WI38 (cell line): ENCODE measurements at regions not wholly inside any gene's neighbourhood (a gene's known extent, or its start where the extent isn't known, plus 50 kb on each side); places are given as distances from the start of the nearest gene placed in this dataset.

Experiments
- H3K4me3 ChIP-seq: 2 replicates; pipeline ENCODE4 v1.5.1; 2011; ENCODE audit warnings: low read depth, mild to moderate bottlenecking, control low read depth, low read length
- TF ChIP-seq, protein P1 (sequence below): IDR thresholded peaks from 2 replicates; pipeline ENCODE4 v1.5.1; 2012; ENCODE audit warnings: low read depth, mild to moderate bottlenecking, control low read depth, low read length

DNA sequence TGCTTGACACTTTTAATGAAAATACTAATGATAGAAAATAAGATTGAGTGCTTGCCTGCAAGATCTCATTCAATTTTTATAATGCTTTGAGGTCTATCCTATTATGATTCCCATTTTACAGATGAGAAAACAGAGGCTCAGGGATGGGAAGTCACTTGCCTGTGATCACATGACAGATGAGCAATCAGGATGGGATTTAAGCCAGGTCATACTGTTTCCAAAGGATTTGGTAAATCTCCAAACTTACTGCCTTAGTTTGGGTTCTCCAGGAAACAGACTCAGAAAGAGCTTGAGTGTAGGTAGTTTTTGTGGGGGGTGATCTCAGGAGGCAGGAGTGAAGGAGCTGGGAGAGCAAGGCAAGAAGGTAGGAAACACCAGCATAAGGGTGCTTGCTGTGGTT, 456.3 kb downstream of the MAFB start:
- H3K4me3 ChIP-seq: no peak overlapping the region
- TF ChIP-seq, protein P1, sequence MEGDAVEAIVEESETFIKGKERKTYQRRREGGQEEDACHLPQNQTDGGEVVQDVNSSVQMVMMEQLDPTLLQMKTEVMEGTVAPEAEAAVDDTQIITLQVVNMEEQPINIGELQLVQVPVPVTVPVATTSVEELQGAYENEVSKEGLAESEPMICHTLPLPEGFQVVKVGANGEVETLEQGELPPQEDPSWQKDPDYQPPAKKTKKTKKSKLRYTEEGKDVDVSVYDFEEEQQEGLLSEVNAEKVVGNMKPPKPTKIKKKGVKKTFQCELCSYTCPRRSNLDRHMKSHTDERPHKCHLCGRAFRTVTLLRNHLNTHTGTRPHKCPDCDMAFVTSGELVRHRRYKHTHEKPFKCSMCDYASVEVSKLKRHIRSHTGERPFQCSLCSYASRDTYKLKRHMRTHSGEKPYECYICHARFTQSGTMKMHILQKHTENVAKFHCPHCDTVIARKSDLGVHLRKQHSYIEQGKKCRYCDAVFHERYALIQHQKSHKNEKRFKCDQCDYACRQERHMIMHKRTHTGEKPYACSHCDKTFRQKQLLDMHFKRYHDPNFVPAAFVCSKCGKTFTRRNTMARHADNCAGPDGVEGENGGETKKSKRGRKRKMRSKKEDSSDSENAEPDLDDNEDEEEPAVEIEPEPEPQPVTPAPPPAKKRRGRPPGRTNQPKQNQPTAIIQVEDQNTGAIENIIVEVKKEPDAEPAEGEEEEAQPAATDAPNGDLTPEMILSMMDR: no peak

DNA sequence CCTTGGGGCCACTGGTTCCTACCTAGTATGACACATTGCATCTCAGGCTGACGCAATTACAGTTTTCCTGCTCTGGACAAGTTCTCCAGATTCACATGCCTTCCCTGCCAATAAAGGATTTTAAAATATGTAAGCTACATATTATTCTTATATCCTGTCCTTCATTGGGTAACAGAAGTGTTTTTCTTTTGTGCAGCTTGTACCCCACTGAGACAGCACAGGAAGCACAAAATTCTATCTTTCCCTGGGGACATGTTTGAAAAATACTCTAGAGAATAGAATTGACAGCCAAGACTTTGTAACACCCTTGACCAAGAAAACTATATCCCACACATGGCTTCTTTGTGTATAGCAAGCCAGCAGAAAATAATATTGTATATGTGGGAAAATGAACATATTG, 456.8 kb downstream of the MAFB start:
- TF ChIP-seq, protein P1: no peak
- H3K4me3 ChIP-seq: no peak overlapping the region

DNA sequence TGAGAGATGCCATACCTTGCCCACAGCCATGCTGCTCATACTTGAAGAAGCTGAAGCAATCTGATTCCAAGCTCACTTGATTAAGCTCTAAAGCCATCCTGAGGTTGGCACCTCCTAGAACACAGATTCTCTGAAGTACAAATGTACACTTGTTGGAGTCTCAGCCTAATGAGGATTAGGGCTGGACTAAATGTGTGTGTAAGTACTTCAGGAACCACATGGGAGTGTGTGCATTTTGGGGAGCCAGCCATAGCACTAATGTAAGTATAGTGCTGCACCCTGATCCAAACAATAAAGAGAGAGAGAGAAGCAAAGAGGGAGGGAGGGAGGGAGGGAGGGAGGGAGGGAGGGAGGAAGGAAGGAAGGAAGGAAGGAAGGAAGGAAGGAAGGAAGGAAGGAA, 458.6 kb downstream of the MAFB start:
- H3K4me3 ChIP-seq: no peak overlapping the region
- TF ChIP-seq, protein P1: no peak

DNA sequence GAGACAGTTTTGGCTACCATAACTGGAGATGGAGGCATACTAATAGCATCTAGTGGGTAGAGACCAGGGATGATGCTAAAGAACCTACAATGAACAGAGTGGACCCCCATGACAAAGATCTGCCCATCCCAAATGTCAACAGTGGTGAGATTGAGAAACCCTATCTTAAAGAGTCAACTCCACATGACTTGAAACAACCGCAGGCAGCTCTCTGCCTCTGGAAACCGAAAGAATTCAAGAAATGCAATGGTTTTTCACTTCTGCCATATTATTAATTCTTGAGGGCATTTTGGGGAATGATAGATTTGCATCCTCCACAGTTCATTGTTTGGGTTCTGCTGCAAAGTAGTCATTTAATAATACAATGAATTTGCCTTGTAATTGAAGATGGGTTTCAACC, 463.4 kb downstream of the MAFB start:
- H3K4me3 ChIP-seq: no peak overlapping the region
- TF ChIP-seq, protein P1: no peak

DNA sequence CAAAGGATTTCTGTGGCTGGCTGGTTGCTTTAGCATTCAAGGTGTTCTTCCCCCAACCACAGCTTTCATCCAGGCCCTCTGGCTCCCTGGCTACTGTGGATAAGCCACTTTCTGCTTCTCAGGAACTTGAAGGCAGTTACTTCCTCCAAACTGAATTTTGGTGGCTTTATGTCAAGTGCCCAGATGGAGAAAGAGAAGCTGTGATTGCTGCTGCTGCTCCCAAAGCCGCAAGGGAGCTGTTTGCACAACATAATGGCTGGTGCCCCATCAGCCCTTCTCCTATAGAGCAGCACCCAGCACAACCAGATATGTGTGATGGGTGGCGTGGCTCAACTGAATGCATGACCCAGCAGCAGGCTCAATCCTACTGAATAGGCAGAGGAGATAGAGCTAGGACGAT, 465.2 kb downstream of the MAFB start:
- no peak overlapping the region for H3K4me3 ChIP-seq
- TF ChIP-seq, protein P1: no peak

DNA sequence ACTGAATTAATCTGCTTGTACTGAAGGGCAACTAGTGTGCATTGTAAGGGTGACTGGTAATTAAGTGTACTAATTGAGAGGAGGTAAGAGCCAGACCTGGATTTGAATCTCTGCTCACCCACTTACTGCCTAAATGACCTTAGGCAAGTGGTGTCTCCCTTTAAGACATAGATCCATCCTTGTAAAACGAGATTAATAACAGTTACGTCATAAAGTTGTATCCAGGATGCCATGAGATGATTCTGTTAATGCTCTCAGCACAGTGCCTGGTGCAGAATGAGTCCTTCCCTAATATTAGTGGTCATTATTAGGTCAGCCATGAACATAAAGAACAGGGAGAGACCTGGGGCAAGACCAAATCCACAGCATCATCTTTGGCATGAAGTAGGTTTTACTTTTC, 470.1 kb downstream of the MAFB start:
- TF ChIP-seq, protein P1: no peak
- H3K4me3 ChIP-seq: no peak overlapping the region

DNA sequence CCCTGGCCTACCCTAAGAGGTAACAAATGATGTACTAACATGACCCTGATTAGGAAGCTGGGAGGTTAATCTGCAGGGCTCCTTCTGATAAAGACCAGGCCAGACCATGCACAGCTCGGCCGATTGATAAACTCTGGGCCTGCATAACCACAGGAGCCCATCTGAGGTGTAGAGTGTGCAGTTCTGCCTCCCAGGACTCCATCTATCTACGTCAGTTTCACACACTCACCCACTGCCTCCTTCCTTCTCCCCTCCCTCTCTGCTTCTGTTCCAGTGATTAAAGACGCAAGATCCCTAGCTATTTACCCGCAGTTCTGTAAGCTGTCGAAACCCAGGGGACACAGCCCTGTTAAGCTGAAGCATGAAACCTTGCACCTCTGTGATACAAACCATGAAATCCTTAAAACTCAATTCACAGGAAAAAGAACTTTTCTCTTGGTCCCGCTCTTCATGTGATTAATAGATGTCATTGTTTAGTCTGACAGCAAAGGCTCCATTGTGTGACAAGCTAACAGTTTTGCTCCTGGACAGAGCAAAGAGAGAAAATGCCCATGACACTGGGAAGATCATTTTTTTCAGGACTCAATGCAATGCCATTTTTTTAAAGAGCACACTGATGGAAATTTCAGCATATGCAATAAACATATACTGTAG, 470.6 kb downstream of the MAFB start:
- TF ChIP-seq, protein P1: no peak
- H3K4me3 ChIP-seq: no peak overlapping the region
